Natural killer cell (primary cell): ENCODE measurements at regions not wholly inside any gene's neighbourhood (a gene's known extent, or its start where the extent isn't known, plus 50 kb on each side); places are given as distances from the start of the nearest gene placed in this dataset.

Experiments used
- ATAC-seq, 3 donors: fragments of 150-1000 bp in 2 of 3; fragments of 200-7000 bp in 1 of 3; cut with Tn5 transposase; 1 replicate in 1 of 3; 2 replicates in 2 of 3; pipeline ENCODE4 v1.10.0; 2021; ENCODE audit warnings: mild to moderate bottlenecking in 2 of 3, moderate library complexity in 2 of 3
- DNase-seq, 2 donors: peaks; one replicate each; pipeline versions ENCODE4 v3.0.0 to v3.0.0-alpha.2; 2013 to 2021; ENCODE audit warnings: mixed read lengths in 1 of 2
- H3K27ac ChIP-seq: one replicate; pipeline ENCODE4 v1.5.1; 2013; ENCODE audit warnings: mild to moderate bottlenecking, low read length
- H3K27me3 ChIP-seq: one replicate; pipeline ENCODE4 v1.6.1; 2013; ENCODE audit warnings: low read length; ENCODE audit not compliant: control insufficient read depth, insufficient read depth
- H3K36me3 ChIP-seq: one replicate; pipeline ENCODE4 v1.6.1; 2013; ENCODE audit warnings: low read length; ENCODE audit not compliant: control insufficient read depth, insufficient read depth
- H3K4me1 ChIP-seq: one replicate; pipeline ENCODE4 v1.6.1; 2013; ENCODE audit warnings: low read length; ENCODE audit not compliant: control insufficient read depth, insufficient read depth
- H3K4me3 ChIP-seq: one replicate; pipeline ENCODE4 v1.5.1; 2013; ENCODE audit warnings: low read length
- H3K9me3 ChIP-seq: one replicate; pipeline ENCODE4 v1.6.1; 2013; ENCODE audit warnings: low read length; ENCODE audit not compliant: control insufficient read depth, insufficient read depth
- H3K27ac Mint-ChIP-seq, 2 donors: one replicate each; pipeline ENCODE4 v1.8.0; 2022; ENCODE audit warnings: mild to moderate bottlenecking in 2 of 2, mixed read lengths in 2 of 2, moderate library complexity in 1 of 2
- H3K27me3 Mint-ChIP-seq, 2 donors: one replicate each; pipeline ENCODE4 v1.8.0; 2022; ENCODE audit warnings: low read depth in 2 of 2, mixed read lengths in 2 of 2
- H3K36me3 Mint-ChIP-seq: one replicate; pipeline ENCODE4 v1.8.0; 2022; ENCODE audit warnings: mixed read lengths
- H3K4me1 Mint-ChIP-seq, 2 donors: one replicate each; pipeline ENCODE4 v1.8.0; 2022; ENCODE audit warnings: mixed read lengths in 2 of 2
- H3K4me3 Mint-ChIP-seq: one replicate; pipeline ENCODE4 v1.8.0; 2022; ENCODE audit warnings: mild to moderate bottlenecking, moderate library complexity, mixed read lengths
- H3K9me3 Mint-ChIP-seq, 2 donors: one replicate each; pipeline ENCODE4 v1.8.0; 2022; ENCODE audit warnings: mixed read lengths in 2 of 2
- WGBS: methylation state at CpG from one replicate; pipeline ENCODE4 v1.1.7; 2013; ENCODE audit warnings: missing lambda C conversion rate; ENCODE audit not compliant: insufficient coverage; 5-methylcytosine and 5-hydroxymethylcytosine counted together
- intact Hi-C: fragments of 100-400 bp; cut with micrococcal nuclease; formaldehyde crosslinking; loops from one replicate; pipeline ENCODE4 v1.14.2; 2022
- TF ChIP-seq, protein P1 (sequence below): fragments of 200-600 bp; IDR thresholded peaks from one replicate; pipeline ENCODE4 v1.8.0; 2022; ENCODE audit warnings: antibody characterized with exemption

DNA sequence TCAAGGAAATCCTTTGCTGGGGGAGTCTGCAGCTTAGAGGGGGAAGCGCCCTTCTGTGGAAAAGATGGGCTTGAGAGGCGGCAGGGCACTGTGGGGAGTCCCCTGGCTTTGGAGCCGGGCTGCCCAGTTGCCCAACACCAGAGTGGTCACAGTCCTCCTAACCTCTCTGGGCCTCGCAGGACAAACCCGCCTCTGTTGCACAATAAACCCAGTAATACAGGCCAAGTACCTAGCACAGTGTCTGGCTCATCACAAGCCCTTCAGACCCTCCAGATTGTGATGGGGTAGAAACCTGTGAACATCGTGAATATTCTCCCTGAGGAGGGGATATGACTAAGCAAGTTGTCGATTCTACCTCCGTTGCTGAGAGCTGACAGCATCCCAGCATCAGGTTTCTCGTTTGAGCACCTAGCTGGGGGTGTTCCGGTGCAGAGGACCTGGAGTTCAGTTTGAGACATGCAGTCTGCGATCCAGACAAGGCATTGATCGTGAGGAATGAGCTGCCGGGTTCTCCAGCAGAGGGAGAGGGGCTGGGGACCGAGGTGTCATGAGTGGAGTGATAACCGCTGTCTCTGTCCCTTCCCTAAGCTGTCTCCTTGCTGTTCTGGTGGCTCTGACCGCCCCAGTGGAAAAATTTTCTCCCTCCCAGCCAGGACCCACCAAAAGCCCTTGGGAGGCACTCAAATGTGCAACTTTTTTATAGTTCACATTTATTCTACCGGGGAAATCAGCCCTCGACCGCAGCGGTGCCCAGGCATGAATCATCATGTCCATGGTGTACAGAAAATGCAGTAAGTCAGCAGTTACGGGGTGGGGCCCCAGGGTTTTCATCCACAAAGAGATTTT, 161.9 kb downstream of the WSCD1 start:
- 73% methylated on average over 21 of the region's 21 CpGs for WGBS
- no peaks in the 10 kb centered on the region for H3K9me3 ChIP-seq
- H3K4me1 ChIP-seq: no peaks in the 10 kb centered on the region
- Mint-ChIP-seq H3K27me3 (no peaks in the 10 kb centered on the region), H3K4me3 (no peak overlapping the region), H3K27ac (no peak overlapping the region), H3K4me1 (no peaks in the 10 kb centered on the region), H3K9me3 (no peaks in the 10 kb centered on the region), H3K36me3 (no peaks in the 10 kb centered on the region)
- H3K27ac ChIP-seq: no peak overlapping the region
- ATAC-seq (no peak), DNase-seq (no peak)
- H3K36me3 ChIP-seq: no peaks in the 10 kb centered on the region
- H3K4me3 ChIP-seq: no peak overlapping the region
- intact Hi-C loops: no loop called here
- TF ChIP-seq, protein P1, sequence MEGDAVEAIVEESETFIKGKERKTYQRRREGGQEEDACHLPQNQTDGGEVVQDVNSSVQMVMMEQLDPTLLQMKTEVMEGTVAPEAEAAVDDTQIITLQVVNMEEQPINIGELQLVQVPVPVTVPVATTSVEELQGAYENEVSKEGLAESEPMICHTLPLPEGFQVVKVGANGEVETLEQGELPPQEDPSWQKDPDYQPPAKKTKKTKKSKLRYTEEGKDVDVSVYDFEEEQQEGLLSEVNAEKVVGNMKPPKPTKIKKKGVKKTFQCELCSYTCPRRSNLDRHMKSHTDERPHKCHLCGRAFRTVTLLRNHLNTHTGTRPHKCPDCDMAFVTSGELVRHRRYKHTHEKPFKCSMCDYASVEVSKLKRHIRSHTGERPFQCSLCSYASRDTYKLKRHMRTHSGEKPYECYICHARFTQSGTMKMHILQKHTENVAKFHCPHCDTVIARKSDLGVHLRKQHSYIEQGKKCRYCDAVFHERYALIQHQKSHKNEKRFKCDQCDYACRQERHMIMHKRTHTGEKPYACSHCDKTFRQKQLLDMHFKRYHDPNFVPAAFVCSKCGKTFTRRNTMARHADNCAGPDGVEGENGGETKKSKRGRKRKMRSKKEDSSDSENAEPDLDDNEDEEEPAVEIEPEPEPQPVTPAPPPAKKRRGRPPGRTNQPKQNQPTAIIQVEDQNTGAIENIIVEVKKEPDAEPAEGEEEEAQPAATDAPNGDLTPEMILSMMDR: no peak
- no peaks in the 10 kb centered on the region for H3K27me3 ChIP-seq

DNA sequence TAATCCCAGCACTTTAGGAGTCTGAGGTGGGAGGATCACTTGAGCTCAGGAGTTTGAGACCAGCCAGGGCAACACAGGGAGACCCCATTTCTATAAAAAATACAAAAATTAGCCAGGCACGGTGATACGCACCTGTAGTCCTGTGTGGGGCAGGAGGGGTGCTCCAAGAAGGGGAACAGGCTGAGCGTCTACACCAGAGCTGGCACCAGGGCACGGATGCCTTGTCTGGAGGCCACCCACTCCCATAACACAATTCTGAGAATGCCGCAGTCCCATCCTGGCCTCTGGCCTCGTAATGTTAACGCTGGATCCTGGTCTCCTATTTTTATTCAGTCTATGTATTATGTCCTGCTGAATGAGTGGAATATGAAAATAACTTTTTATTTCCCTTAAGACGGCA, 161.3 kb downstream of the WSCD1 start:
- Mint-ChIP-seq H3K36me3 (no peaks in the 10 kb centered on the region), H3K4me1 (no peaks in the 10 kb centered on the region), H3K27ac (no peak overlapping the region), H3K27me3 (no peaks in the 10 kb centered on the region), H3K9me3 (no peaks in the 10 kb centered on the region), H3K4me3 (no peak overlapping the region)
- H3K27ac ChIP-seq: no peak overlapping the region
- H3K9me3 ChIP-seq: no peaks in the 10 kb centered on the region
- no peak for ATAC-seq
- H3K4me1 ChIP-seq: no peaks in the 10 kb centered on the region
- WGBS: 85% methylated on average over 8 of the region's 8 CpGs
- intact Hi-C loops: no loop called here
- no peaks in the 10 kb centered on the region for H3K36me3 ChIP-seq
- DNase-seq: no peak
- H3K27me3 ChIP-seq: no peaks in the 10 kb centered on the region
- H3K4me3 ChIP-seq: no peak overlapping the region
- TF ChIP-seq, protein P1: no peak

DNA sequence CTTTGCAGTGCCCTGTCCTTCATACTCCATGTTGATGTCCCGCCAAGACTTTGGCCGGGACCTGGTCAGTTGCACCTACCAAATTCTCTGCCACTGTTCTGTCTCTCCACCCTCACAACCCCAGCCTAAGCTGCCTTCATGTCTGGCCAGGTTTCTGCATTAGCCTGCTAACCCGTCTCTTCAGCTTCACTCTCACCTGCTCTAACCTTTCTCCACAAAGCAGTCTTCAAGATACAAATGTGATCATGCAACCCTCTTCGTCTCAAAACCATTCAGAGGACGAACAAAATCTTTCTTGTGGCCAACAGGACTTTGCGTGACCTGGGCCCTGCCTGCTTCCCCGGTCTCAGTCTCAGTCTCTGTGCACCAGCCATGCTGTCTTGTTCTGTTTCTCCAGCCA, 148.2 kb downstream of the WSCD1 start:
- Histone ChIP-seq H3K27me3 (peaks cover 2% of the 10 kb centered on the region), H3K9me3 (no peaks in the 10 kb centered on the region), H3K27ac (no peak overlapping the region), H3K4me1 (no peaks in the 10 kb centered on the region), H3K4me3 (no peak overlapping the region), H3K36me3 (no peaks in the 10 kb centered on the region)
- no peak for DNase-seq
- Mint-ChIP-seq H3K27ac (no peak overlapping the region), H3K4me3 (no peak overlapping the region), H3K4me1 (no peaks in the 10 kb centered on the region), H3K9me3 (no peaks in the 10 kb centered on the region), H3K27me3 (peaks cover 6 to 7% of the 10 kb centered on the region in 2 donors), H3K36me3 (peaks cover 11% of the 10 kb centered on the region)
- TF ChIP-seq, protein P1: no peak
- no peak for ATAC-seq
- 91% methylated on average over 7 of the region's 7 CpGs for WGBS
- intact Hi-C loops: no loop called here
